HepG2 (cell line): ENCODE measurements at regions not wholly inside any gene's neighbourhood (a gene's known extent, or its start where the extent isn't known, plus 50 kb on each side); places are given as distances from the start of the nearest gene placed in this dataset.

Experiments
- ATAC-seq: fragments of 200-7000 bp; cut with Tn5 transposase; 3 replicates; pipeline ENCODE4 v1.9.1; 2020; ENCODE audit warnings: mild to moderate bottlenecking, moderate library complexity
- BruUV-seq: library from RNA; stranded (reverse); fragments of 400-500 nt; replicated peaks from 2 replicates; lab custom pipeline; 2021; lab: Mats Ljungman, UMichigan
- CTCF ChIA-PET: fragments of 300-600 bp; formaldehyde crosslinking; extraction: SDS; loops from one replicate; lab custom pipeline; 2021; ENCODE audit warnings: low total read pairs, inconsistent platforms, low intra/inter-chr PET ratio; lab: Yijun Ruan, JAX
- POLR2A ChIA-PET: fragments of 350-600 bp; sonication (Branson Sonifier 250); formaldehyde crosslinking; loops from one replicate; lab custom pipeline; 2020; ENCODE audit warnings: antibody characterized with exemption, inconsistent platforms; lab: Yijun Ruan, JAX
- DNase-seq: peaks from one replicate; pipeline ENCODE4 v3.0.0-alpha.2; 2015; ENCODE audit warnings: low spot score
- FAIRE-seq: peaks from 3 replicates; lab custom pipeline; 2011; peaks lifted over from hg19 to GRCh38; lab: Jason Lieb, UNC
- H2AFZ ChIP-seq: one replicate; pipeline ENCODE4 v1.6.1; 2011; ENCODE audit warnings: low read length, inconsistent platforms
- H3K27ac ChIP-seq: fragments of 300-600 bp; 3 replicates; pipeline ENCODE4 v1.8.0; 2011; ENCODE audit warnings: mixed run types, mild to moderate bottlenecking, mixed read lengths, low read length, inconsistent platforms; ENCODE audit not compliant: insufficient read depth; ENCODE audit errors: extremely low read length
- H3K27me3 ChIP-seq, 2 experiments: fragments of 200-600 bp in 1 of 2; 2 replicates in 1 of 2; 3 replicates in 1 of 2; pipeline versions ENCODE4 v1.6.0 to v1.8.0; 2011; ENCODE audit warnings: low read length in 2 of 2, mild to moderate bottlenecking in 2 of 2, moderate library complexity in 2 of 2, inconsistent platforms in 1 of 2; ENCODE audit not compliant: insufficient read depth in 2 of 2, control insufficient read depth in 1 of 2
- H3K36me3 ChIP-seq, 2 experiments: fragments of 200-600 bp in 1 of 2; replicated peaks in 1 of 2; 2 replicates in 1 of 2; 3 replicates in 1 of 2; pipeline versions ENCODE4 v1.5.1 to v1.8.0; 2011; ENCODE audit warnings: low read length in 2 of 2, inconsistent platforms in 1 of 2; ENCODE audit not compliant: insufficient read depth in 2 of 2, control insufficient read depth in 1 of 2
- H3K4me1 ChIP-seq: 2 replicates; pipeline ENCODE4 v1.5.1; 2012; ENCODE audit warnings: low read length, inconsistent platforms; ENCODE audit not compliant: insufficient read depth
- H3K4me2 ChIP-seq: 2 replicates; pipeline ENCODE4 v1.6.0; 2011; ENCODE audit warnings: low read depth, low read length, inconsistent platforms
- H3K4me3 ChIP-seq, 3 experiments: fragments of 200-600 bp in 1 of 3; sonication (generic), shearing (Covaris generic) in 1 of 3; replicated peaks in 1 of 3; 2 replicates each; pipeline ENCODE4 v1.5.1; 2011 to 2016; ENCODE audit warnings: low read length in 3 of 3, inconsistent platforms in 2 of 3, low read depth in 2 of 3, mild to moderate bottlenecking in 2 of 3, control low read depth in 1 of 3, mixed read lengths in 1 of 3; ENCODE audit not compliant: insufficient read depth in 1 of 3
- H3K79me2 ChIP-seq: one replicate; pipeline ENCODE4 v1.6.1; 2011; ENCODE audit warnings: low read length, inconsistent platforms; ENCODE audit not compliant: insufficient read depth
- H3K9ac ChIP-seq: 2 replicates; pipeline ENCODE4 v1.6.0; 2011; ENCODE audit warnings: mild to moderate bottlenecking, low read depth, low read length, inconsistent platforms; ENCODE audit not compliant: insufficient read depth
- H3K9me3 ChIP-seq: 2 replicates; pipeline ENCODE4 v1.5.1; 2012; ENCODE audit warnings: mild to moderate bottlenecking, low read length
- H4K20me1 ChIP-seq: 2 replicates; pipeline ENCODE4 v1.6.0; 2011; ENCODE audit warnings: inconsistent platforms, mild to moderate bottlenecking, low read length, moderate library complexity; ENCODE audit not compliant: insufficient read depth
- BRD4 ChIP-seq: sonication (generic); formaldehyde crosslinking; IDR thresholded peaks from 2 replicates; pipeline ENCODE4 v1.4.0; 2020; ENCODE audit warnings: missing genetic modification reagents
- HIVEP1 ChIP-seq: sonication (generic); formaldehyde crosslinking; IDR thresholded peaks from 2 replicates; pipeline ENCODE4 v1.4.0; 2020; ENCODE audit warnings: mild to moderate bottlenecking, missing genetic modification reagents
- HNF4A ChIP-seq: sonication (generic); formaldehyde crosslinking; IDR thresholded peaks from 2 replicates; pipeline ENCODE4 v1.4.0; 2020; ENCODE audit warnings: missing genetic modification reagents
- POLR2AphosphoS2 ChIP-seq: IDR thresholded peaks from 2 replicates; pipeline ENCODE4 v1.6.1; 2011; ENCODE audit warnings: low read depth, low read length, improper control_type of control experiment
- SIX4 ChIP-seq: sonication (generic); formaldehyde crosslinking; IDR thresholded peaks from 2 replicates; pipeline ENCODE4 v1.4.0; 2020; ENCODE audit warnings: missing genetic modification reagents
- SMAD1 ChIP-seq: sonication (generic); formaldehyde crosslinking; IDR thresholded peaks from 2 replicates; pipeline ENCODE4 v1.4.0; 2020; ENCODE audit warnings: missing genetic modification reagents, low read depth, mild to moderate bottlenecking, borderline replicate concordance
- SOX13 ChIP-seq, 3 experiments: fragments of 450-650 bp in 1 of 3; sonication (generic) in 1 of 3; formaldehyde crosslinking in 1 of 3; IDR thresholded peaks in 2 of 3; conservative IDR thresholded peaks in 1 of 3; 2 replicates each; pipeline versions ENCODE4 v1.5.0 to v1.6.1; 2016 to 2020; ENCODE audit warnings: antibody characterized with exemption in 1 of 3, mild to moderate bottlenecking in 1 of 3, missing compliant biosample characterization in 1 of 3, missing genetic modification reagents in 1 of 3, moderate library complexity in 1 of 3
- TAF15 ChIP-seq: fragments of 200-400 bp; formaldehyde crosslinking; IDR thresholded peaks from one replicate; pipeline ENCODE4 v1.6.1; 2018; ENCODE audit warnings: mild to moderate bottlenecking, low read depth, low read length; ENCODE audit not compliant: poor library complexity, severe bottlenecking
- ZIK1 ChIP-seq: sonication (generic); formaldehyde crosslinking; IDR thresholded peaks from 2 replicates; pipeline ENCODE4 v1.5.0; 2020; ENCODE audit warnings: mild to moderate bottlenecking, low read depth, missing genetic modification reagents, borderline replicate concordance
- ZNF530 ChIP-seq: sonication (generic); formaldehyde crosslinking; IDR thresholded peaks from 2 replicates; pipeline ENCODE4 v1.5.0; 2020; ENCODE audit warnings: low read depth, mild to moderate bottlenecking, missing genetic modification reagents
- ZSCAN29 ChIP-seq: sonication (generic); formaldehyde crosslinking; conservative IDR thresholded peaks from 2 replicates; pipeline ENCODE4 v1.4.0; 2020; ENCODE audit warnings: mild to moderate bottlenecking, missing genetic modification reagents
- WGBS: methylation state at CpG from one replicate; pipeline ENCODE4 v1.1.6; 2017; ENCODE audit warnings: low lambda C conversion rate; 5-methylcytosine and 5-hydroxymethylcytosine counted together
- in situ Hi-C: cut with HindIII; loops from 2 replicates; pipeline ENCODE4 v1.10.0; 2017; ENCODE audit warnings: low pct_unique_long_range_greater_than_20kb; ENCODE audit not compliant: extremely low pct_ligation_motif_present
- intact Hi-C: fragments of 100-400 bp; cut with micrococcal nuclease; formaldehyde crosslinking; loops from one replicate; pipeline ENCODE4 v1.10.0; 2022; ENCODE audit not compliant: unreplicated experiment
- TF ChIP-seq, protein P1 (sequence below): sonication (generic); formaldehyde crosslinking; IDR thresholded peaks from 2 replicates; pipeline ENCODE4 v1.4.0; 2020; ENCODE audit warnings: mild to moderate bottlenecking, low read depth, missing genetic modification reagents
- TF ChIP-seq, protein P2 (sequence below): sonication (generic); formaldehyde crosslinking; IDR thresholded peaks from 2 replicates; pipeline ENCODE4 v1.5.1; 2020; ENCODE audit warnings: mild to moderate bottlenecking, moderate library complexity, missing genetic modification reagents
- TF ChIP-seq, protein P3 (sequence below): sonication (generic); formaldehyde crosslinking; IDR thresholded peaks from 2 replicates; pipeline ENCODE4 v1.8.0; 2022; ENCODE audit warnings: mild to moderate bottlenecking, missing genetic modification reagents, borderline replicate concordance
- TF ChIP-seq, protein P4 (sequence below): sonication (generic); formaldehyde crosslinking; IDR thresholded peaks from 2 replicates; pipeline ENCODE4 v1.4.0; 2020; ENCODE audit warnings: missing genetic modification reagents; ENCODE audit errors: not compliant biosample characterization
- TF ChIP-seq, protein P5 (sequence below): sonication (generic); formaldehyde crosslinking; conservative IDR thresholded peaks from 2 replicates; pipeline ENCODE4 v1.8.0; 2022; ENCODE audit warnings: mild to moderate bottlenecking, moderate library complexity, missing genetic modification reagents
- TF ChIP-seq, protein P6 (sequence below): sonication (generic); formaldehyde crosslinking; IDR thresholded peaks from 2 replicates; pipeline ENCODE4 v1.8.1; 2023; ENCODE audit warnings: mild to moderate bottlenecking, moderate library complexity, missing genetic modification reagents

DNA sequence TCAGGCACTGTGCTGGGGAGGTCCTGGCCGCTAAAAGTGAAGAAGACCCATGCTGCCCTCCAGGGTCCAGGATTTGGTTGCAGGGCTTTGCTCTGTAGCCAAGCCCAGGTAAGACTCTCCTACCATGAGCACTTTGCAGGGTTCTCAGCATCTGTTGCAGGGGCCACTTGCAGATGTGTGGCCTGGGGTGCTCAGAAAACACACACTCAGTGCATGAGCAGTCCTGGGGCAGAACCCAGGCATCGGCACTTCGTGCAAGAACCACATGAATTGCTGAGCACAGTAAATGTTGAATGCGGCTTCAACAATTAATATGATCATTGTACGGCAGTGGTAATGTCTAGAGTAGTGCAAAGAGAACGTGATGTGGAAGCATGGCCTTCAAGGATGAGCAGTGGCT is 98.5 kb upstream of the SMIM21 start:
- POLR2A ChIA-PET = no interaction called here
- ATAC-seq = no peak
- H3K4me3 ChIP-seq = no peak overlapping the region
- H2AFZ ChIP-seq = no peak overlapping the region
- H3K27ac ChIP-seq = no peak overlapping the region
- no peak for FAIRE-seq
- no peaks in the 10 kb centered on the region for H3K4me1 ChIP-seq
- peaks cover 2 to 47% of the 10 kb centered on the region in 2 experiments; a peak in 4 of 5 replicates for H3K27me3 ChIP-seq
- 19% methylated on average over 6 of the region's 6 CpGs for WGBS
- no peak overlapping the region for H3K4me2 ChIP-seq
- H4K20me1 ChIP-seq = no peaks in the 10 kb centered on the region
- no peaks in the 10 kb centered on the region for H3K79me2 ChIP-seq
- CTCF ChIA-PET = no interaction called here
- no peak for DNase-seq
- no TSS peak for BruUV-seq
- intact Hi-C loops (no loop called here), in situ Hi-C loops (no loop called here)
- no peak overlapping the region for H3K9ac ChIP-seq
- H3K36me3 ChIP-seq = no peaks in the 10 kb centered on the region
- H3K9me3 ChIP-seq = no peaks in the 10 kb centered on the region
- TF ChIP-seq, protein P1, sequence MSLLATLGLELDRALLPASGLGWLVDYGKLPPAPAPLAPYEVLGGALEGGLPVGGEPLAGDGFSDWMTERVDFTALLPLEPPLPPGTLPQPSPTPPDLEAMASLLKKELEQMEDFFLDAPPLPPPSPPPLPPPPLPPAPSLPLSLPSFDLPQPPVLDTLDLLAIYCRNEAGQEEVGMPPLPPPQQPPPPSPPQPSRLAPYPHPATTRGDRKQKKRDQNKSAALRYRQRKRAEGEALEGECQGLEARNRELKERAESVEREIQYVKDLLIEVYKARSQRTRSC (CRISPR knock-in tag) = no peak
- TF ChIP-seq, protein P2, sequence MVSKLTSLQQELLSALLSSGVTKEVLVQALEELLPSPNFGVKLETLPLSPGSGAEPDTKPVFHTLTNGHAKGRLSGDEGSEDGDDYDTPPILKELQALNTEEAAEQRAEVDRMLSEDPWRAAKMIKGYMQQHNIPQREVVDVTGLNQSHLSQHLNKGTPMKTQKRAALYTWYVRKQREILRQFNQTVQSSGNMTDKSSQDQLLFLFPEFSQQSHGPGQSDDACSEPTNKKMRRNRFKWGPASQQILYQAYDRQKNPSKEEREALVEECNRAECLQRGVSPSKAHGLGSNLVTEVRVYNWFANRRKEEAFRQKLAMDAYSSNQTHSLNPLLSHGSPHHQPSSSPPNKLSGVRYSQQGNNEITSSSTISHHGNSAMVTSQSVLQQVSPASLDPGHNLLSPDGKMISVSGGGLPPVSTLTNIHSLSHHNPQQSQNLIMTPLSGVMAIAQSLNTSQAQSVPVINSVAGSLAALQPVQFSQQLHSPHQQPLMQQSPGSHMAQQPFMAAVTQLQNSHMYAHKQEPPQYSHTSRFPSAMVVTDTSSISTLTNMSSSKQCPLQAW (CRISPR knock-in tag) = no peak
- no peak for TF ChIP-seq POLR2AphosphoS2
- TF ChIP-seq, protein P3, sequence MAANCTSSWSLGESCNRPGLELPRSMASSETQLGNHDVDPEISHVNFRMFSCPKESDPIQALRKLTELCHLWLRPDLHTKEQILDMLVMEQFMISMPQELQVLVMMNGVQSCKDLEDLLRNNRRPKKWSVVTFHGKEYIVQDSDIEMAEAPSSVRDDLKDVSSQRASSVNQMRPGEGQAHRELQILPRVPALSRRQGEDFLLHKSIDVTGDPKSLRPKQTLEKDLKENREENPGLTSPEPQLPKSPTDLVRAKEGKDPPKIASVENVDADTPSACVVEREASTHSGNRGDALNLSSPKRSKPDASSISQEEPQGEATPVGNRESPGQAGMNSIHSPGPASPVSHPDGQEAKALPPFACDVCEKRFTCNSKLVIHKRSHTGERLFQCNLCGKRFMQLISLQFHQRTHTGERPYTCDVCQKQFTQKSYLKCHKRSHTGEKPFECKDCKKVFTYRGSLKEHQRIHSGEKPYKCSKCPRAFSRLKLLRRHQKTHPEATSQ (CRISPR knock-in tag) = no peak
- TF ChIP-seq, protein P4, sequence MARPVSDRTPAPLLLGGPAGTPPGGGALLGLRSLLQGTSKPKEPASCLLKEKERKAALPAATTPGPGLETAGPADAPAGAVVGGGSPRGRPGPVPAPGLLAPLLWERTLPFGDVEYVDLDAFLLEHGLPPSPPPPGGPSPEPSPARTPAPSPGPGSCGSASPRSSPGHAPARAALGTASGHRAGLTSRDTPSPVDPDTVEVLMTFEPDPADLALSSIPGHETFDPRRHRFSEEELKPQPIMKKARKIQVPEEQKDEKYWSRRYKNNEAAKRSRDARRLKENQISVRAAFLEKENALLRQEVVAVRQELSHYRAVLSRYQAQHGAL (CRISPR knock-in tag) = no peak
- no peak for TF ChIP-seq ZIK1 (CRISPR knock-in tag)
- no peak for TF ChIP-seq SMAD1 (CRISPR knock-in tag)
- TF ChIP-seq, protein P5, sequence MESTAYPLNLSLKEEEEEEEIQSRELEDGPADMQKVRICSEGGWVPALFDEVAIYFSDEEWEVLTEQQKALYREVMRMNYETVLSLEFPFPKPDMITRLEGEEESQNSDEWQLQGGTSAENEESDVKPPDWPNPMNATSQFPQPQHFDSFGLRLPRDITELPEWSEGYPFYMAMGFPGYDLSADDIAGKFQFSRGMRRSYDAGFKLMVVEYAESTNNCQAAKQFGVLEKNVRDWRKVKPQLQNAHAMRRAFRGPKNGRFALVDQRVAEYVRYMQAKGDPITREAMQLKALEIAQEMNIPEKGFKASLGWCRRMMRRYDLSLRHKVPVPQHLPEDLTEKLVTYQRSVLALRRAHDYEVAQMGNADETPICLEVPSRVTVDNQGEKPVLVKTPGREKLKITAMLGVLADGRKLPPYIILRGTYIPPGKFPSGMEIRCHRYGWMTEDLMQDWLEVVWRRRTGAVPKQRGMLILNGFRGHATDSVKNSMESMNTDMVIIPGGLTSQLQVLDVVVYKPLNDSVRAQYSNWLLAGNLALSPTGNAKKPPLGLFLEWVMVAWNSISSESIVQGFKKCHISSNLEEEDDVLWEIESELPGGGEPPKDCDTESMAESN (CRISPR knock-in tag) = no peak
- no peak for TF ChIP-seq HNF4A (CRISPR knock-in tag)
- TF ChIP-seq BRD4 (CRISPR knock-in tag) = no peak
- no peak for TF ChIP-seq ZSCAN29
- TF ChIP-seq SOX13 (IDR thresholded peaks at IDR 0.05) = no peak
- TF ChIP-seq SOX13 (CRISPR knock-in tag; conservative IDR thresholded peaks at IDR 0.05 in 1 of 2, IDR thresholded peaks at IDR 0.05 in 1 of 2) = no peak
- TF ChIP-seq, protein P6, sequence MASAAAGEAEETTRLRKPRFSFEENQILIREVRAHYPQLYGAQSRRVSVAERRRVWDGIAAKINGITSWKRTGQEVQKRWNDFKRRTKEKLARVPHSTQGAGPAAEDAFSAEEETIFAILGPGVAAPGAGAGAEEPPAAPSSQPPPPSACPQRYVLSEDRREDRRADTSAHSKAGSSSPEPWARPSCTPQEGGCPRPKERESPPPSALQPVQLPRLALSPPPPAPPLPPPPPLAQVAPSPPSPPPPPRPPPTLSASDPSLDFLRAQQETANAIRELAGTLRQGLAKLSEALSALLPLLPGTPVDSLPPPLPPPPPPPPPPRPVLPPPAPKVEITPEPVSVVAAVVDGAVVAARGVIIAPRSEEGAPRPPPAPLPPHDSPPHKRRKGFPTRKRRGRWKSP (CRISPR knock-in tag) = no peak
- no peak for TF ChIP-seq ZNF530 (CRISPR knock-in tag)
- no peak for TF ChIP-seq TAF15
- TF ChIP-seq HIVEP1 (CRISPR knock-in tag) = no peak
- no peak for TF ChIP-seq SIX4
